ENCODE measurements at regions not wholly inside any gene's neighbourhood (a gene's known extent, or its start where the extent isn't known, plus 50 kb on each side); places are given as distances from the start of the nearest gene placed in this dataset.

DNA sequence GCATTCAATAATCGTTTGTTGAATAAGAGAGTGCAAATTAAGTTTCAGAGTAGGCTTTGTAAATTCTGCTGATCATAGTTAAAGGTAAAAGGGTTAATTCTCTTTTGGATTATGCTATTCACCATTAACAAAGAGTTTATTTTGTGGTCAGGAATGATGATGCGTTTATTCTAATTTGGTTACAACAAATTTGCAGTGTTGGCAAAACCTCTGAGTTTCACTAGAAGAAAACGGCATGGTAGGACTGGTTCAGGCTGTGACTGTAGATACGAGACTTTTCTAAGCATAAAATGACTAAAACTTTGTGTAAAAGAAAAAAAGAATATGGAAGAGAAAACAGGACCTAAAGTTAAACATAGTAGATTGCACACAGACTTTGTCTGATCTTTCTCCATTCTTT is 234.7 kb downstream of the TLR4 start:
- no peak for TF ChIP-seq CTCF (conservative IDR thresholded peaks at IDR 0.05; ENCODE audit: low read depth in 2 of 2)
- no peak for TF ChIP-seq REST (IDR thresholded peaks at IDR 0.05; ENCODE audit: unreplicated experiment)
- no peak for TF ChIP-seq POLR2AphosphoS5 (IDR thresholded peaks at IDR 0.05; ENCODE audit: low read depth)
- TF ChIP-seq EZH2 (IDR thresholded peaks at IDR 0.05; ENCODE audit: low read depth, unreplicated experiment), result no peak
- no peak for TF ChIP-seq CREB1 (CRISPR knock-in tag; IDR thresholded peaks at IDR 0.05; ENCODE audit: low read depth)

Measured in GM23338 (cell line).